Esophagus muscularis mucosa (tissue), 4 donors: ENCODE measurements at regions not wholly inside any gene's neighbourhood (a gene's known extent, or its start where the extent isn't known, plus 50 kb on each side); places are given as distances from the start of the nearest gene placed in this dataset.

Experiments used
- EP300 ChIP-seq: sonication (generic); formaldehyde crosslinking; IDR thresholded peaks from one replicate; pipeline ENCODE4 v1.6.1; 2017; ENCODE audit warnings: antibody characterized with exemption
- POLR2A ChIP-seq: fragments of 450-650 bp; IDR thresholded peaks from one replicate; pipeline ENCODE4 v1.6.1; 2017; ENCODE audit warnings: antibody characterized with exemption, moderate library complexity, mild to moderate bottlenecking, low read depth
- POLR2AphosphoS5 ChIP-seq, 2 donors: sonication (generic); formaldehyde crosslinking; IDR thresholded peaks; one replicate each; pipeline ENCODE4 v1.6.1; 2017; ENCODE audit warnings: antibody characterized with exemption in 2 of 2
- TF ChIP-seq, protein P1 (sequence below), 3 experiments: fragments of 200-600 bp in 2 of 3; fragments of 450-650 bp in 1 of 3; sonication (generic) in 2 of 3; IDR thresholded peaks; one replicate each; pipeline ENCODE4 v1.5.1; 2017 to 2019; ENCODE audit warnings: antibody characterized with exemption in 3 of 3, mild to moderate bottlenecking in 2 of 3, moderate library complexity in 1 of 3

DNA sequence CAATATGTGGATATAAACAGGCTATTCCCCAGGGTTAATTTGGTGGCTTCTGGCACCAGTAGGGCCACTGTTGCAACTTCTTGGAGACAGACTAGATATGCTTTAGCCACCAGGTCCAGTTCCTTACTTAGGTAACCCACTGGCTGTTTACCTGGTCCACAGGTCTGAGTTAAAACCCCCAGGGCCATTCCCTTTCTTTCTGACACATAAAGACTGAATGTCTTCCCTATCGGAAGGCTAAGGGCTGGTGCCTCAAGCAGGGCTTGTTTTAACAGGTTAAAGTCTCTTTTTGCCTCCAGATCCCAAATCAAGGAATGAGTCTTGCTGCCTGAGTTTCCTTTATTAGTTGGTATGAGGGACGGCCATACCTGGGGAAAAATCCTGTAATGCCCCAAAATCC, 1052.7 kb upstream of the CNTN5 start:
- TF ChIP-seq, protein P1, sequence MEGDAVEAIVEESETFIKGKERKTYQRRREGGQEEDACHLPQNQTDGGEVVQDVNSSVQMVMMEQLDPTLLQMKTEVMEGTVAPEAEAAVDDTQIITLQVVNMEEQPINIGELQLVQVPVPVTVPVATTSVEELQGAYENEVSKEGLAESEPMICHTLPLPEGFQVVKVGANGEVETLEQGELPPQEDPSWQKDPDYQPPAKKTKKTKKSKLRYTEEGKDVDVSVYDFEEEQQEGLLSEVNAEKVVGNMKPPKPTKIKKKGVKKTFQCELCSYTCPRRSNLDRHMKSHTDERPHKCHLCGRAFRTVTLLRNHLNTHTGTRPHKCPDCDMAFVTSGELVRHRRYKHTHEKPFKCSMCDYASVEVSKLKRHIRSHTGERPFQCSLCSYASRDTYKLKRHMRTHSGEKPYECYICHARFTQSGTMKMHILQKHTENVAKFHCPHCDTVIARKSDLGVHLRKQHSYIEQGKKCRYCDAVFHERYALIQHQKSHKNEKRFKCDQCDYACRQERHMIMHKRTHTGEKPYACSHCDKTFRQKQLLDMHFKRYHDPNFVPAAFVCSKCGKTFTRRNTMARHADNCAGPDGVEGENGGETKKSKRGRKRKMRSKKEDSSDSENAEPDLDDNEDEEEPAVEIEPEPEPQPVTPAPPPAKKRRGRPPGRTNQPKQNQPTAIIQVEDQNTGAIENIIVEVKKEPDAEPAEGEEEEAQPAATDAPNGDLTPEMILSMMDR (IDR thresholded peaks at IDR 0.05): no peak
- TF ChIP-seq POLR2AphosphoS5 (IDR thresholded peaks at IDR 0.05): no peak
- TF ChIP-seq POLR2A: no peak
- TF ChIP-seq EP300: no peak
